ENCODE measurements at regions not wholly inside any gene's neighbourhood (a gene's known extent, or its start where the extent isn't known, plus 50 kb on each side); places are given as distances from the start of the nearest gene placed in this dataset.

- no peak for ATAC-seq (ENCODE audit: low FRiP score)
- no peak for DNase-seq (ENCODE audit: low spot score)
- TF ChIP-seq CTCF (IDR thresholded peaks at IDR 0.05) = no peak
Observed at GRCh38 chr18:62629031-62629430, 86.3 kb upstream of the PHLPP1 start.

GRCh38 chr18:62631173-62631572 is 84.2 kb upstream of the PHLPP1 start:
- ATAC-seq (ENCODE audit: low FRiP score) = no peak
- TF ChIP-seq CTCF (IDR thresholded peaks at IDR 0.05) = no peak

GRCh38 chr18:62632788-62633455 is 82.4 kb upstream of the PHLPP1 start:
- no peak for TF ChIP-seq CTCF (IDR thresholded peaks at IDR 0.05)
- ATAC-seq (ENCODE audit: low FRiP score) (no peak), DNase-seq (ENCODE audit: low spot score) (no peak)

More at GRCh38 chr18:62631173-62631572, 84.2 kb upstream of the PHLPP1 start:
- DNase-seq (ENCODE audit: low spot score) = no peak

- ATAC-seq (ENCODE audit: low FRiP score) (no peak), DNase-seq (ENCODE audit: low spot score) (no peak)
- TF ChIP-seq CTCF (IDR thresholded peaks at IDR 0.05) = no peak
Observed at GRCh38 chr18:62634458-62634857, 80.9 kb upstream of the PHLPP1 start.

GRCh38 chr18:62634979-62635630 is 80.2 kb upstream of the PHLPP1 start:
- DNase-seq (ENCODE audit: low spot score) (no peak), ATAC-seq (ENCODE audit: low FRiP score) (no peak)
- no peak for TF ChIP-seq CTCF (IDR thresholded peaks at IDR 0.05)

- ATAC-seq (ENCODE audit: low FRiP score) (no peak), DNase-seq (ENCODE audit: low spot score) (no peak)
- no peak for TF ChIP-seq CTCF (IDR thresholded peaks at IDR 0.05)
Observed at GRCh38 chr18:62637403-62637802, 77.9 kb upstream of the PHLPP1 start.

Measured in omental fat pad (tissue), 3 donors.